NCI-H69 (cell line): ENCODE measurements at regions not wholly inside any gene's neighbourhood (a gene's known extent, or its start where the extent isn't known, plus 50 kb on each side); places are given as distances from the start of the nearest gene placed in this dataset.

Experiments used
- DNase-seq: peaks from one replicate; lab custom pipeline; 2025; lab: John Stamatoyannopoulos, UW

GRCh38 chr2:241943209-241943850 lies 73.8 kb downstream of the RTP5 start:
- DNase-seq, result no peak

DNA sequence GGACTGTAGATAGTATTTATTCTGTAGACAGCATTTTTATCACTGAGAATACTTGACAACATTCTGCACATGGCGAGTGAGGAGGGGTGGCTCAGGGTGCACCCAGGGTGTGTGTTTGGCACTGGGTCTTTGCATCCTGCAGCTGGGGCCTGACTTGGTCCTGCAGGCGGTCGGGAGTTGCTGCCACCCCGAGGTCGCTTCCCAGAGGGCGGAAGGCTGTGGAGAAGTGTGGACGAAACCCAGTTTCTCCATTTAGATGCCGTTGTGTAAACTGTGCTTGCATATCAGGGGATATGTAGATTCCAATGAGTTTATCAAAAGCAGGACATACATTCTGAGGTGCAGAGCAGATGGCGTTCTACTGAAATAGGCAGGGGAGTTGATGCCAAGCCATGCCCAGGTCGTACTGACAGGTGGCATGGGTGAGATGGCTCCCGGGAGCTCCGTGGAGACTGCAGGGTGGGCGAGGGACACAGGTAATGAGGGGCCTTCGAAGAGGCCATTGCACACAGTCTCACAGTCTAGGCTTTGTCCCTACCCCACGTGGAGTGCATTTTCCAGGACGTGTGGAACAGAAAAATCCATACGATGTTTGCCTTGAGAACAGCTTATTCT lies 74.5 kb downstream of the RTP5 start:
- DNase-seq, result no peak

DNA sequence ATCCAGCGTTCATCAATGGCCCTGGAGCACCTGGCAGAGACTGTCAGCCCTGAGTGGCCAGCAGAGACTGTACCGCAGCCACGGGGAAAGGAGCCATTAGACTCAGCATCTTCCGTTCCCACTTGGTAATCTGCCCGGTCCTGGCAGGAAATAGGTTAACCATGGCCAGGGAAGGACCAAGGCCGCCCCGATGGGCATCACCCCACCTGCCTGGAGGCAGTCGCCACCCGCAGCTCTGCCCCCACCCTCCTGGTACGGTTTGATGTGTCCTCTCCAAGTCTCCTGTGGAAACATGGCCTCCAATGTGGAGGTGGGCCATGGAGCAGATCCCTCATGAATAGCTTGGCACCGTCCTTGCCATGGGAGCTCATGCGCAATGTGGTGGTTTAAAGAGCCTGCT lies 75.3 kb downstream of the RTP5 start:
- no peak for DNase-seq

GRCh38 chr2:241945311-241945710 lies 75.8 kb downstream of the RTP5 start:
- DNase-seq, result no peak

- DNase-seq, result no peak
Observed at GRCh38 chr2:241945803-241946202, 76.3 kb downstream of the RTP5 start.

GRCh38 chr2:241946306-241947003 lies 76.9 kb downstream of the RTP5 start:
- no peak for DNase-seq

- no peak for DNase-seq
Observed at GRCh38 chr2:241947004-241947350, 77.4 kb downstream of the RTP5 start.

- DNase-seq, result no peak
Observed at GRCh38 chr2:241947401-241947800, 77.9 kb downstream of the RTP5 start.

DNA sequence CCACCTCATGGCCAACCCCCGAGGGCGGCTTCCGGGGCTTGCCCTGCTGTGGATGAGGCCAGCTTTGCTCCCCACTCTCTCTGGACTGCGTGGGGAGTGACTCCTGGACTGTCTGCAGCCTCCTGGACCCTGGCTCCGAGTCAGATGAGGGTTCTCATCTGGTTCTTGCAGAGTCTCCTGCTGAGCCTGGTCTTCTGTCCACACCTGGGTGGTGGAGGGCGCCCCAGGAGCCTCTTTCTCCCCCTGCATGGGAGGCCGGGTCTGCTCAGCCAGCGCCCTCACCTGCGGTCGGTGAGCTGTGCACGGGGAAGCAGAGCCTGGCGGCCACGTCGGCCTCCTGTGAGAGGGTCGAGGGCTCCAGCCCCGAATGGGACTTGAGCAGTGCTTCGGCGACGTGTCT lies 78.3 kb downstream of the RTP5 start:
- DNase-seq, result no peak

DNA sequence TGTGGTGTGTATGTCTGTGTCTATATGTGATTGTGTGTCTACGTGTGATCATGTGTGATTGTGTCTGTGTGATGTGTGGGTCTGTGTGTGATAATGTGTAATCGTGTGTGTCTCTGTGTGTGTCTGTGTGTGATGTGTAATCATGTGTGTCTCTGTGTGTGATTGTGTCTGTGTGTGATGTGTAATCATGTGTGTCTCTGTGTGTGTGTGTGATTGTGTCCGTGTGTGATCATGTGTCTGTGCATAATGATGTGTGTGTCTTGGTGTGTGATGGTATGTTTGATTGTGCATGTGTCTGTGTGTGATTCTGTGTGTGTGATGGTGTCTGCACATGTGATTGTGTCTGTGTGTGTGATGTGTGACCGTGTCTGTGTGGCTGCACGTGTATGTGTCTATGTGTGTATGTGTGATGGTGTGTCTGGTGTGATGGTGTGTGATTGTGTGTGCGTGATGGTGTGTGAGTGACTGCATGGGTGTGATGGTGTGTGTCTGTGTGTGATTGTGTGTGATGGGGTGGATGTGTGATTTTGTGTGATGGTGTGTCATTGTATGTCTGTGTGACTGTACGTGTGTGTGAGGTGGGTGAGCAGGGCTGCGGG lies 78.9 kb downstream of the RTP5 start:
- DNase-seq, result no peak

DNA sequence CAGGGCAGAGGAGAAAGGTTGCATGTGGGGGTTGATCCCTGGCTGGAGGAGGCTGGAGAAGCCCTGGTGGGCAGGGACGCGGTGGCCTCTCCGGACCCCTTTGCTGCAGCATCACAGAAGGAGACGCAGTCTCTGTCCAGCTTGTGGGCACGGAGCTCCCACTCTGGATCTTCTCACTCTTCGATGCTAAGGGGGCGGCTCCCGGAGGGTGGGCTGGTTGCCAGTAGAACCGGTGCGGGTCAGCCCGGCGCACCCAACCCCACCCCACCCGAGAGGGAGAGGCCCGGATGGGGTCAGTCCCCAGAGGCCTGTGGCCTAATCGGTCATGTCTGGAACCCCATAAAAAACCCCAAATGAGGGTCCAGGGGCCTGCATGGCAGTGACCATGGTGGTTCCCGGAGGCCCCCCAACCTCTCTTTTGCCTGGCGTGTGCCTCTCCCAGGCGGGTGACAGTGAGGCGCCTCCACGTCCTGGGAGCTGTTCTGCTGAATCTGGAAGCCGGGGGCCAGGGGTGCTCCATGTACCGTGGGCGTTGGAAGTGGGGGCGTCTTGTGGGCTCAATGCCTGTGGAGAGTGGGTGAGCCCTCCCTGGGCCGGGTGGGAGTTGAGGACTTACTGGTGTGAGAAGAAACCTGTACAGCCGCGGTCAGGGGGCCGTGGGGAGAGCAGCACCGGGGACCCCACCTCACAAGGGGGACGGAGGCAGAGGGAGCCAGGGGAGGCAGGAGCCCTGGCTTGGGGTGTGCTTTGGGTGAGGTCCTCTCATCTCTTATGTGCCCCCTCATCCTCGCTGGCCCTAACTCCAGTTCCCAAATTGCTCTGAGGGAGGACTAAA lies 79.6 kb downstream of the RTP5 start:
- no peak for DNase-seq

GRCh38 chr2:241949736-241950412 lies 80.3 kb downstream of the RTP5 start:
- no peak for DNase-seq

DNA sequence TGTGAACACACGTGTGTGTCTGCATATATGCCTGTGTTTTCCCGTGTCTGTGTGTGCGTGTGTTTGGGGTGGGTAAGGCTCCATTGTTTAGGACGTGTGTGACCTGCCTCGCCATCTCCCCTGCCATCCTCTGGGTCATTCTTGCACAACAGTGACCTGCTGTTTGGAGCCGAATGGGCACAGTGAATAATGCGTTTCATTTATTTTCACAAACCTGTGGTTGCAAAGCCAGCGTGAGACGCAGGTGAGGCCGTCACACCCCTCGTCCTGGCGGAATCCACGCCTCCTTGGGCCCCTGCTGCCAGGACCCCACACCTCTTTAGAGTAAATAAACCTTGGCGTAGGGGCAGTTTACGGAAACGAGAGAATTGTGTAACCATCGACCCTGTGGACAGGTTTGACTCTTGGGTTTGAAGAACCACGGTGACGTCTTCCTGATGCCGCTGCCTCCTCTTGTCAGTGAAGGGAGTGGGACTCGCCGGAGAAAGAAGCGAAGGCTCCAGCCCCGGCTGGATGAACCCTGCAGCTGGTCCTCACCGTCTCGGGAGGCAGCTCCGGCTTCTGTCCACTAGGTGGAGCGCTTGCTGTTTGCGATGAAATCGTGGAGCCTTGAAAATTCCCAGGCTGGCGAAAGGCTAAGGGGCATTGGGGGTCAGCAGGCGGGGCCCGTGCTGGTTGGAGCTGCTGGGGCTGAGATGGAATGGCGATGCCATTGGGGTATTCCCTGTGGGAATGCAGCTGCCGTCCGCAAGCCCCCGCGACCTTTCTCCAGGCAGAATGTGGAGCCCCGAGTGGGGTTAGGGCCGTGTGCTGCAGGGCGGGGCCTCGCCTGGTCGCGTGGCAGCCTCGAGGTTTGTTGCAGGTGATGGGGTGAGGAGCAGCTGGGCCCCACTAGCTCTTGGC lies 81.1 kb downstream of the RTP5 start:
- DNase-seq, result peak; percentile 69

- DNase-seq, result no peak
Observed at GRCh38 chr2:241951316-241951700, 81.8 kb downstream of the RTP5 start.

- no peak for DNase-seq
Observed at GRCh38 chr2:241951920-241952319, 82.4 kb downstream of the RTP5 start.

DNA sequence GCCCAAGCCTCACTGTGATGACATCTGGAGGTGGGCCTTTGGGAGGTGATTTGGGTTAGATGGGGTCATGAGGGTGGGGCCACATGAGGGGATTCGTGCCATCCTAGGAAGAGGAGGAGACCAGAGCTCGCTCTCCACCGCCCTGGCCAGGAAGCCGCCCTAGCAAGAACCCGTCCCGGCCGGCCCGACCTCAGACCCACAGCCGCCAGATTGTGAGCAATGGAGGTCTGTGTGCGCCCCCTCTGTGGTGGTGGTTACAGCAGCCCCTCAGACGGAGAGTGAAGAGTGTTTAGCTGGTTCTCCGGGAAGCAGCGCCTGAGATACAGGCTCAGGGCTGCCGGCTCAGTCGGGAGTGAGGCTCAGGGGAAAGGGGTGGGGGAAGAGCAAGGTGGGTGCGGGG lies 83.3 kb downstream of the RTP5 start:
- no peak for DNase-seq

GRCh38 chr2:241953324-241953928 lies 83.9 kb downstream of the RTP5 start:
- DNase-seq, result no peak

GRCh38 chr2:241956521-241957110 lies 87.1 kb downstream of the RTP5 start:
- DNase-seq, result no peak

DNA sequence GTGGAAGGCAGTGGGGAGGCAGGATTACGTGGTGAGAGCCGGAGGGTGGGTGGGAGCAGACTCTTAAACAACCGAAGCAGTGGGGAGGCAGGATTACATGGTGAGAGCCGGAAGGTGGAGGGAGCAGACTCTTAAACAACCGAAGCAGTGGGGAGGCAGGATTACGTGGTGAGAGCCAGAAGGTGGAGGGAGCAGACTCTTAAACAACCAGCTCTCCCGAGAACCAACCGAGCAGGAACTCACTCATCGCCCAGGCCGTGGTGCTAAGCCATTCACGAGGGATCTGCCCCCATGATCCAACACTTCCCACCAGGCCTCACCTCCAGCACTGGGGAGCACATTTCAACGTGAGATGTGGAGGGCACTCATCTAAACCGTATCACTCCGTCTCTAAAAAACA lies 87.7 kb downstream of the RTP5 start:
- DNase-seq, result no peak
